SK-N-SH (cell line): ENCODE measurements at regions not wholly inside any gene's neighbourhood (a gene's known extent, or its start where the extent isn't known, plus 50 kb on each side); places are given as distances from the start of the nearest gene placed in this dataset.

Source experiments
- CTCF ChIP-seq: fragments of 200-600 bp; sonication (generic); IDR thresholded peaks from 2 replicates; pipeline ENCODE4 v1.6.1; 2017; ENCODE audit warnings: antibody characterized with exemption, mild to moderate bottlenecking, moderate library complexity
- EP300 ChIP-seq, 2 experiments: IDR thresholded peaks; 2 replicates each; pipeline versions ENCODE4 v1.4.0 to v1.6.1; 2012; ENCODE audit warnings: borderline replicate concordance in 1 of 2, low read depth in 1 of 2, low read length in 1 of 2
- EZH2phosphoT487 ChIP-seq: fragments of 200-600 bp; sonication (generic); IDR thresholded peaks from 2 replicates; pipeline ENCODE4 v1.6.1; 2017; ENCODE audit warnings: low read depth, mixed run types, mild to moderate bottlenecking, antibody characterized with exemption, moderate library complexity, borderline replicate concordance
- NRF1 ChIP-seq: IDR thresholded peaks from 2 replicates; pipeline ENCODE4 v1.6.1; 2012; ENCODE audit warnings: low read depth, mild to moderate bottlenecking, low read length
- POLR2AphosphoS5 ChIP-seq: IDR thresholded peaks from 2 replicates; pipeline ENCODE4 v1.6.1; 2012; ENCODE audit warnings: low read depth, low read length
- RAD21 ChIP-seq: IDR thresholded peaks from 2 replicates; pipeline ENCODE4 v1.6.1; 2012; ENCODE audit warnings: mild to moderate bottlenecking, low read length
- REST ChIP-seq: IDR thresholded peaks from 2 replicates; pipeline ENCODE4 v1.6.1; 2012; ENCODE audit warnings: mild to moderate bottlenecking, low read depth, low read length, moderate library complexity
- SIN3A ChIP-seq: IDR thresholded peaks from 2 replicates; pipeline ENCODE4 v1.6.1; 2012; ENCODE audit warnings: low read depth, mild to moderate bottlenecking, low read length, moderate library complexity, borderline replicate concordance
- TEAD4 ChIP-seq: IDR thresholded peaks from 2 replicates; pipeline ENCODE4 v1.4.0; 2012; ENCODE audit warnings: mild to moderate bottlenecking, borderline replicate concordance; ENCODE audit not compliant: insufficient read depth
- USF1 ChIP-seq: IDR thresholded peaks from 2 replicates; pipeline ENCODE4 v1.4.0; 2012; ENCODE audit warnings: low read depth, borderline replicate concordance
- YY1 ChIP-seq: IDR thresholded peaks from 2 replicates; pipeline ENCODE4 v1.4.0; 2012; ENCODE audit warnings: low read depth, mild to moderate bottlenecking
- ZBTB33 ChIP-seq: IDR thresholded peaks from 2 replicates; pipeline ENCODE4 v1.4.0; 2012; ENCODE audit warnings: low read depth, borderline replicate concordance

GRCh38 chr16:8492690-8493089 lies 97.6 kb downstream of the TMEM114 start:
- TF ChIP-seq YY1 (no peak), RAD21 (no peak), POLR2AphosphoS5 (no peak), CTCF (no peak), TEAD4 (no peak), EP300 (IDR thresholded peaks at IDR 0.05; ENCODE audit: borderline replicate concordance in 1 of 2, low read depth in 1 of 2, low read length in 1 of 2) (no peak), NRF1 (no peak), EZH2phosphoT487 (no peak), ZBTB33 (no peak), SIN3A (no peak), REST (no peak), USF1 (no peak)
